OCI-LY1 (cell line): ENCODE measurements at regions not wholly inside any gene's neighbourhood (a gene's known extent, or its start where the extent isn't known, plus 50 kb on each side); places are given as distances from the start of the nearest gene placed in this dataset.

Experiments used
- H2AFZ ChIP-seq: fragments of 200-600 bp; sonication (generic), shearing (Covaris generic); 2 replicates; pipeline ENCODE4 v1.6.0; 2014; ENCODE audit warnings: antibody characterized with exemption, mild to moderate bottlenecking, low read length
- H3F3A ChIP-seq: fragments of 200-600 bp; sonication (generic), shearing (Covaris generic); 2 replicates; pipeline ENCODE4 v1.6.0; 2014; ENCODE audit warnings: mild to moderate bottlenecking, antibody characterized with exemption, low read length, moderate library complexity; ENCODE audit not compliant: insufficient read depth
- H3K27ac ChIP-seq: fragments of 200-600 bp; sonication (generic); 2 replicates; pipeline ENCODE4 v1.5.1; 2014; ENCODE audit warnings: low read length, mixed run types, mild to moderate bottlenecking, low read depth; ENCODE audit not compliant: poor library complexity, severe bottlenecking
- H3K27me3 ChIP-seq: fragments of 200-600 bp; sonication (generic); 2 replicates; pipeline ENCODE4 v1.6.0; 2014; ENCODE audit warnings: antibody characterized with exemption, mild to moderate bottlenecking, low read length, moderate library complexity; ENCODE audit not compliant: insufficient read depth
- H3K36me3 ChIP-seq: fragments of 200-600 bp; sonication (generic); 2 replicates; pipeline ENCODE4 v1.6.1; 2014; ENCODE audit warnings: mild to moderate bottlenecking, antibody characterized with exemption, low read length, moderate library complexity, mixed read lengths; ENCODE audit not compliant: insufficient read depth
- H3K4me1 ChIP-seq: fragments of 200-600 bp; sonication (generic); 2 replicates; pipeline ENCODE4 v1.5.1; 2014; ENCODE audit warnings: mild to moderate bottlenecking, low read length, moderate library complexity; ENCODE audit not compliant: insufficient read depth, severe bottlenecking
- H3K4me2 ChIP-seq: fragments of 200-600 bp; sonication (generic), shearing (Covaris generic); 2 replicates; pipeline ENCODE4 v1.6.1; 2014; ENCODE audit warnings: low read length
- H3K4me3 ChIP-seq: fragments of 200-600 bp; sonication (generic); 2 replicates; pipeline ENCODE4 v1.5.1; 2014; ENCODE audit warnings: low read length, low read depth, mild to moderate bottlenecking, mixed read lengths; ENCODE audit not compliant: poor library complexity, severe bottlenecking
- H3K79me2 ChIP-seq: fragments of 200-600 bp; shearing (Covaris generic); 2 replicates; pipeline ENCODE4 v1.6.1; 2016; ENCODE audit warnings: mixed run types, low read length, mixed read lengths; ENCODE audit not compliant: insufficient read depth
- H3K9ac ChIP-seq: fragments of 200-600 bp; sonication (generic), shearing (Covaris generic); 2 replicates; pipeline ENCODE4 v1.6.1; 2014; ENCODE audit warnings: mild to moderate bottlenecking, low read length, mixed read lengths
- H3K9me2 ChIP-seq: fragments of 200-600 bp; sonication (generic), shearing (Covaris generic); 2 replicates; pipeline ENCODE4 v1.6.1; 2014; ENCODE audit warnings: low read depth, mild to moderate bottlenecking, low read length, mixed read lengths
- H3K9me3 ChIP-seq: fragments of 200-600 bp; shearing (Covaris generic); 2 replicates; pipeline ENCODE4 v1.6.1; 2014; ENCODE audit warnings: low read length, mixed read lengths
- H4K20me1 ChIP-seq: fragments of 200-600 bp; sonication (generic), shearing (Covaris generic); 2 replicates; pipeline ENCODE4 v1.6.0; 2016; ENCODE audit warnings: mild to moderate bottlenecking, low read length; ENCODE audit not compliant: insufficient read depth
- EZH2 ChIP-seq: fragments of 200-600 bp; sonication (generic), shearing (Covaris generic); IDR thresholded peaks from 2 replicates; pipeline ENCODE4 v1.8.0; 2017; ENCODE audit warnings: borderline replicate concordance, mixed run types, mild to moderate bottlenecking, antibody characterized with exemption, low read length, moderate library complexity, mixed read lengths
- TF ChIP-seq, protein P1 (sequence below): fragments of 200-600 bp; sonication (generic), shearing (Covaris generic); IDR thresholded peaks from 2 replicates; pipeline ENCODE4 v1.5.1; 2017; ENCODE audit warnings: mild to moderate bottlenecking, antibody characterized with exemption, low read length, moderate library complexity, mixed read lengths

DNA sequence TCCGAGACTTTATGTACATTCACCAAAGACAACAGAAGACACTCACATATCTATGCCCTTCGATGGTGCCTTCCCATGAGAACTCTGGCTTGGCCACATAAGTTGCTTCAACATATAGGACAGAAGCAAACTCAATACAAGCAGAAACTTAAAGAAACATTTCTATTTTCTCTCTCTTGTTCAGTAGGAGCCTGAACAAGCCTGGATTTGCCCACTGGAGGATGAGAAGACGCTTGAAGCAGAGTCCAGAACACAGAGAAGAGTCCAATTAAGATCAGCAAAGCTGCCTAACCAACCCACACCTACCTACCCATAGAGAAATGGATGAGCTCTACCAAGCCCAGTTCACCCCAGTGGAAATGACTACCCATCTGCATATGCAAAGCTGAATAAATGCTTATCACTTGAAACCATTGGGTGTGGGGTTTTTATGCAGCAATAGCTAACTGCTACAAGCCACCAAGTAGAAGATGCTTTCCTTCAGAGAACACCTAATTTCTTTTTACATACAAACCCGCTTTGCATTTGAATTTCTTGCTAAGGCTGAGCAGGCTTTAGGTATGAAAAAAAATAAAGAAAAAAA, 337.9 kb upstream of the DYNLRB2 start:
- no peak overlapping the region for H3K27ac ChIP-seq
- H3F3A ChIP-seq, result no peaks in the 10 kb centered on the region
- H3K4me1 ChIP-seq, result no peaks in the 10 kb centered on the region
- no peaks in the 10 kb centered on the region for H3K9me2 ChIP-seq
- no peaks in the 10 kb centered on the region for H3K79me2 ChIP-seq
- no peak overlapping the region for H3K9ac ChIP-seq
- no peaks in the 10 kb centered on the region for H3K9me3 ChIP-seq
- H4K20me1 ChIP-seq, result no peaks in the 10 kb centered on the region
- no peak overlapping the region for H3K4me2 ChIP-seq
- H3K4me3 ChIP-seq, result no peak overlapping the region
- H3K36me3 ChIP-seq, result no peaks in the 10 kb centered on the region
- H3K27me3 ChIP-seq, result no peaks in the 10 kb centered on the region
- H2AFZ ChIP-seq, result no peak overlapping the region
- TF ChIP-seq, protein P1, sequence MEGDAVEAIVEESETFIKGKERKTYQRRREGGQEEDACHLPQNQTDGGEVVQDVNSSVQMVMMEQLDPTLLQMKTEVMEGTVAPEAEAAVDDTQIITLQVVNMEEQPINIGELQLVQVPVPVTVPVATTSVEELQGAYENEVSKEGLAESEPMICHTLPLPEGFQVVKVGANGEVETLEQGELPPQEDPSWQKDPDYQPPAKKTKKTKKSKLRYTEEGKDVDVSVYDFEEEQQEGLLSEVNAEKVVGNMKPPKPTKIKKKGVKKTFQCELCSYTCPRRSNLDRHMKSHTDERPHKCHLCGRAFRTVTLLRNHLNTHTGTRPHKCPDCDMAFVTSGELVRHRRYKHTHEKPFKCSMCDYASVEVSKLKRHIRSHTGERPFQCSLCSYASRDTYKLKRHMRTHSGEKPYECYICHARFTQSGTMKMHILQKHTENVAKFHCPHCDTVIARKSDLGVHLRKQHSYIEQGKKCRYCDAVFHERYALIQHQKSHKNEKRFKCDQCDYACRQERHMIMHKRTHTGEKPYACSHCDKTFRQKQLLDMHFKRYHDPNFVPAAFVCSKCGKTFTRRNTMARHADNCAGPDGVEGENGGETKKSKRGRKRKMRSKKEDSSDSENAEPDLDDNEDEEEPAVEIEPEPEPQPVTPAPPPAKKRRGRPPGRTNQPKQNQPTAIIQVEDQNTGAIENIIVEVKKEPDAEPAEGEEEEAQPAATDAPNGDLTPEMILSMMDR, result no peak
- TF ChIP-seq EZH2, result no peak

DNA sequence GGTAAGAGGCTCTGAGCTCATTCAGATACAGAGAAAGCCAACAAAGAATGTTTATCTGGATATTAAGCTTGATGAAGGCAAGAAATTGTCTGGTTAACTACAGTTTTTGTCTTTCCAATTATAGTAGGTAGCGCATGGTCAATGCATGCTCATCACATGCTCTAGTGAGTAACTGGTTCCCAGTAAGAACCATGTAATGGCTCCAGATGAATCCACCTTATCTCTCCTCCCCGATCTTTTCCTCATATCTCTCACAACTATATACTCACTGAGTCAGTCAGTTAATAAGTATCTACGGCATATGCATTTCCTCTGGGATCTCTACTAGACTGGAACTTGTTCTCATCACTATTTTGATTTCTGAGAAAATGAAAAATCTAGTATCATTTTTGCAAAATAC, 340.7 kb upstream of the DYNLRB2 start:
- H3K4me1 ChIP-seq, result no peaks in the 10 kb centered on the region
- H3K4me2 ChIP-seq, result no peak overlapping the region
- H3K27me3 ChIP-seq, result no peaks in the 10 kb centered on the region

DNA sequence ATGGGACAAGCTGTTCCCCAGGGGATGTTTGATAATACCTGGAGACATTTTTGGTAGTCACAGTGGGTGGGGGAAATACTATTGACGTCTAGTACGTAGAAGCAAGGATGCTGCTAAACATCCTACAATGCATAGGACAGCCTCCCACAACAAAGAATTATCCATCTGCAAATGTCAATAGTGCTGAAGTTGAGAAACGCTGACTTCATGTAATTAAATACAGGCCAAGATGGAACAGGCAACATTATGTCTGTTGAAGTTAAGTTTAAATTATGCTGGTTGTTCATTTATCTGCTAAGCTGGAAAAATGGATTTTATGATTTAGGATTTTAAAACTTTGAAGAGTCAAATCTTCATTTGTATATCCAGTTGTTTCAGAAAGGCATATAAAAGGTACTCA, 341.2 kb upstream of the DYNLRB2 start:
- Histone ChIP-seq H3K79me2 (no peaks in the 10 kb centered on the region), H4K20me1 (no peaks in the 10 kb centered on the region), H3K4me1 (no peaks in the 10 kb centered on the region), H3K9me3 (no peaks in the 10 kb centered on the region), H3K4me3 (no peak overlapping the region), H3K27ac (no peak overlapping the region), H2AFZ (no peak overlapping the region), H3K9ac (no peak overlapping the region), H3K4me2 (no peak overlapping the region), H3K27me3 (no peaks in the 10 kb centered on the region), H3F3A (no peaks in the 10 kb centered on the region), H3K9me2 (no peaks in the 10 kb centered on the region), H3K36me3 (no peaks in the 10 kb centered on the region)
- TF ChIP-seq, protein P1, result no peak
- no peak for TF ChIP-seq EZH2

More for the DNA sequence above, 340.7 kb upstream of the DYNLRB2 start:
- Histone ChIP-seq H3K4me3 (no peak overlapping the region), H4K20me1 (no peaks in the 10 kb centered on the region), H3K9me2 (no peaks in the 10 kb centered on the region), H3K36me3 (no peaks in the 10 kb centered on the region), H3K9me3 (no peaks in the 10 kb centered on the region), H3K79me2 (no peaks in the 10 kb centered on the region), H3F3A (no peaks in the 10 kb centered on the region), H2AFZ (no peak overlapping the region), H3K9ac (no peak overlapping the region), H3K27ac (no peak overlapping the region)
- no peak for TF ChIP-seq EZH2
- TF ChIP-seq, protein P1, result no peak
